ENCODE measurements at regions not wholly inside any gene's neighbourhood (a gene's known extent, or its start where the extent isn't known, plus 50 kb on each side); places are given as distances from the start of the nearest gene placed in this dataset.
"Not testable (repeated sequence)": the region's sequence is repeated elsewhere in the genome, so short reads cannot be mapped to it uniquely, and the experiment has no call there.

DNA sequence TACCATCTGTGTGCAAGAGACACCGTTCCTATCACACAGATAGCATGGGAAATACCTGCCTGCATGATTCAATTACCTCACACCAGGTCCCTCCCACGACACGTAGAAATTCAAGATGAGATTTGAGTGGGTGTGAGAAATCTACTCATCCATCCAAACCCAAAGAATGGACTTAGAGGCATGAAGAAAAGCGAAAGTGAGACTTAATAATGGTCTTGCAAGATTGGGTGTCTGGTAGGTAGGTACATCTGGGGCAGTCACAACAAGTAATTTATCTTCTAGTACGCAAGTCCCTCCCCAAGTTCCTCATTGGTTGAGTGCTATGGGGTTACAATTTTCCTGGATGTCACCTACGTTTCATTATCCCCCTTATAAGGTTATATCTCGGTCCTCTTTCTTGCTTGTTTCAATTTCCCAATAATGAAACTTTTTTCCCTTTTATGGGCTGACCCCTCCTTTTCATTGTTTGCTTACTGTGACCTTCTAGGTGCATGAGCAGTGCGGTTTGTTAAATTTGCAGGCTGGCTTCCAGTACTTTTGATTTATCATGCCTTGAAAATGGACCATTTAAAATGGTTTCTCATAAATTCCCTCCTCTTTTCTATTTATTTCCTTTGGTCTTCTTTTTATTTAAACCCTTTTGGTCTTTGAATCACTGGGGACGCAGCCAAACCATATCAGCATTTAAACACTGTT is 63.1 kb upstream of the ZNF658 start:
- TF ChIP-seq, protein P1, sequence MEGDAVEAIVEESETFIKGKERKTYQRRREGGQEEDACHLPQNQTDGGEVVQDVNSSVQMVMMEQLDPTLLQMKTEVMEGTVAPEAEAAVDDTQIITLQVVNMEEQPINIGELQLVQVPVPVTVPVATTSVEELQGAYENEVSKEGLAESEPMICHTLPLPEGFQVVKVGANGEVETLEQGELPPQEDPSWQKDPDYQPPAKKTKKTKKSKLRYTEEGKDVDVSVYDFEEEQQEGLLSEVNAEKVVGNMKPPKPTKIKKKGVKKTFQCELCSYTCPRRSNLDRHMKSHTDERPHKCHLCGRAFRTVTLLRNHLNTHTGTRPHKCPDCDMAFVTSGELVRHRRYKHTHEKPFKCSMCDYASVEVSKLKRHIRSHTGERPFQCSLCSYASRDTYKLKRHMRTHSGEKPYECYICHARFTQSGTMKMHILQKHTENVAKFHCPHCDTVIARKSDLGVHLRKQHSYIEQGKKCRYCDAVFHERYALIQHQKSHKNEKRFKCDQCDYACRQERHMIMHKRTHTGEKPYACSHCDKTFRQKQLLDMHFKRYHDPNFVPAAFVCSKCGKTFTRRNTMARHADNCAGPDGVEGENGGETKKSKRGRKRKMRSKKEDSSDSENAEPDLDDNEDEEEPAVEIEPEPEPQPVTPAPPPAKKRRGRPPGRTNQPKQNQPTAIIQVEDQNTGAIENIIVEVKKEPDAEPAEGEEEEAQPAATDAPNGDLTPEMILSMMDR (IDR thresholded peaks at IDR 0.05): not testable (repeated sequence)
- TF ChIP-seq POLR2A (IDR thresholded peaks at IDR 0.05): not testable (repeated sequence)

Measured in adrenal gland (tissue), 5 donors.